Epithelial cell of proximal tubule (primary cell): ENCODE measurements at regions not wholly inside any gene's neighbourhood (a gene's known extent, or its start where the extent isn't known, plus 50 kb on each side); places are given as distances from the start of the nearest gene placed in this dataset.
"Not testable (repeated sequence)": the region's sequence is repeated elsewhere in the genome, so short reads cannot be mapped to it uniquely, and the experiment has no call there.

ENCODE experiments used
- DNase-seq: peaks from one replicate; pipeline ENCODE4 v3.0.0-alpha.2; 2011; ENCODE audit warnings: low read depth
- H3K4me3 ChIP-seq: 2 replicates; pipeline ENCODE4 v1.5.1; 2011; ENCODE audit warnings: low read depth, mild to moderate bottlenecking, low read length
- CTCF ChIP-seq: conservative IDR thresholded peaks from 2 replicates; pipeline ENCODE4 v1.5.1; 2012; ENCODE audit warnings: low read depth, mild to moderate bottlenecking, low read length

- H3K4me3 ChIP-seq: no peak overlapping the region
- DNase-seq: no peak
- TF ChIP-seq CTCF: no peak
Measured at GRCh38 chr12:67103521-67103920, 165.6 kb upstream of the CAND1 start.

- H3K4me3 ChIP-seq: no peak overlapping the region
- no peak for DNase-seq
- TF ChIP-seq CTCF: no peak
Measured at GRCh38 chr12:67107235-67107634, 161.9 kb upstream of the CAND1 start.

- H3K4me3 ChIP-seq: no peak overlapping the region
- no peak for DNase-seq
- no peak for TF ChIP-seq CTCF
Measured at GRCh38 chr12:67107751-67108269, 161.3 kb upstream of the CAND1 start.

- not testable (repeated sequence) for DNase-seq, H3K4me3 ChIP-seq
Measured at GRCh38 chr12:67110345-67110744, 158.8 kb upstream of the CAND1 start.

GRCh38 chr12:67111182-67111581, 158.0 kb upstream of the CAND1 start:
- TF ChIP-seq CTCF: no peak
- H3K4me3 ChIP-seq: no peak overlapping the region
- no peak for DNase-seq

- DNase-seq: no peak
- no peak for TF ChIP-seq CTCF
- H3K4me3 ChIP-seq: no peak overlapping the region
Measured at GRCh38 chr12:67112586-67112985, 156.6 kb upstream of the CAND1 start.

- H3K4me3 ChIP-seq: no peak overlapping the region
- DNase-seq: no peak
- no peak for TF ChIP-seq CTCF
Measured at GRCh38 chr12:67116134-67116533, 153.0 kb upstream of the CAND1 start.
